ENCODE measurements at regions not wholly inside any gene's neighbourhood (a gene's known extent, or its start where the extent isn't known, plus 50 kb on each side); places are given as distances from the start of the nearest gene placed in this dataset.

GRCh38 chr2:59746291-59746690 lies 807.2 kb downstream of the BCL11A start:
- TF ChIP-seq, protein P1, sequence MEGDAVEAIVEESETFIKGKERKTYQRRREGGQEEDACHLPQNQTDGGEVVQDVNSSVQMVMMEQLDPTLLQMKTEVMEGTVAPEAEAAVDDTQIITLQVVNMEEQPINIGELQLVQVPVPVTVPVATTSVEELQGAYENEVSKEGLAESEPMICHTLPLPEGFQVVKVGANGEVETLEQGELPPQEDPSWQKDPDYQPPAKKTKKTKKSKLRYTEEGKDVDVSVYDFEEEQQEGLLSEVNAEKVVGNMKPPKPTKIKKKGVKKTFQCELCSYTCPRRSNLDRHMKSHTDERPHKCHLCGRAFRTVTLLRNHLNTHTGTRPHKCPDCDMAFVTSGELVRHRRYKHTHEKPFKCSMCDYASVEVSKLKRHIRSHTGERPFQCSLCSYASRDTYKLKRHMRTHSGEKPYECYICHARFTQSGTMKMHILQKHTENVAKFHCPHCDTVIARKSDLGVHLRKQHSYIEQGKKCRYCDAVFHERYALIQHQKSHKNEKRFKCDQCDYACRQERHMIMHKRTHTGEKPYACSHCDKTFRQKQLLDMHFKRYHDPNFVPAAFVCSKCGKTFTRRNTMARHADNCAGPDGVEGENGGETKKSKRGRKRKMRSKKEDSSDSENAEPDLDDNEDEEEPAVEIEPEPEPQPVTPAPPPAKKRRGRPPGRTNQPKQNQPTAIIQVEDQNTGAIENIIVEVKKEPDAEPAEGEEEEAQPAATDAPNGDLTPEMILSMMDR (IDR thresholded peaks at IDR 0.05; ENCODE audit: low read depth, low read length): no peak
- Histone ChIP-seq H3K27ac (no peak overlapping the region), H3K36me3 (no peaks in the 10 kb centered on the region), H3K4me3 (ENCODE audit: low read depth, low read length) (no peak overlapping the region), H3K9me3 (ENCODE audit: severe bottlenecking) (no peaks in the 10 kb centered on the region), H3K27me3 (ENCODE audit: insufficient read depth, low read depth, severe bottlenecking) (no peaks in the 10 kb centered on the region)
- no peak for DNase-seq

DNA sequence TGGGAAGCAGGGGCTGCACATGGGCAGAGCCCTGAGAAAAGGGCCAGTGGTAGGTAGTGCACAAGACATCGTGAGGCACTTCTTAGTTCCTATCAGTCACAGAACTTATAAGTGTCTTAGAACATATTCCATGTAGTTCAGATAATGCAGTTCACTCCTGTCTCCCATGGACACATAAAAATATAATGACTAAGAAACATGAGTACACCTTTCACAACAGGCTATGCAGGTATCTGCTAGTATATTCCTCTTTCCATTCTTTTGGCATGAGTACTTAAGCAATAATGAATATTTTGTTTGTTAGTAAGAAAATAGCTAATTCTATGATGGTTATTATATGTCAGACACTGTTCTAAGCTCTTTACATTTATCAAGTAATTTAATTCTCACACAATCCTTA lies 808.4 kb downstream of the BCL11A start:
- H3K27me3 ChIP-seq (ENCODE audit: insufficient read depth, low read depth, severe bottlenecking): no peaks in the 10 kb centered on the region
- no peaks in the 10 kb centered on the region for H3K36me3 ChIP-seq
- H3K4me3 ChIP-seq (ENCODE audit: low read depth, low read length): no peak overlapping the region
- no peak for DNase-seq
- TF ChIP-seq, protein P1 (IDR thresholded peaks at IDR 0.05; ENCODE audit: low read depth, low read length): no peak
- H3K27ac ChIP-seq: no peak overlapping the region
- no peaks in the 10 kb centered on the region for H3K9me3 ChIP-seq (ENCODE audit: severe bottlenecking)

DNA sequence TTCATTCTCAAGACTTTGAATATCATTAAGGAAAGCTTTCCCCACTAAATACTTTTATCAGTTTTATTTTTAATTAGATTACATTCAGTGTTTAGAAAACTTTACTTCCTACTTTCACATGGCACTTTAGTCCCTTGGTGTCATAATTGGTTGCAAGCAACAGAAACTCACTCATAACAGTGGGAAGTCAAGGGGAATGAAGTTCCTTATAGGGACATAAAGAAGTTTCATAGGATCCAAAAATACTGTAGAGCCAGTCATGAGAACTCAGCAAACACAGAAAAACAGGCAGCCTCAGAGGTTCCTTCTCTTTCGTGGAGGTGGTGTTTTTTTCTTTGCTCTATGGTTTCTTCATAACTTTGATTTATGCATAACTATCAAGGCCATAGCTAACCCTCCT lies 809.0 kb downstream of the BCL11A start:
- H3K4me3 ChIP-seq (ENCODE audit: low read depth, low read length): no peak overlapping the region
- H3K27me3 ChIP-seq (ENCODE audit: insufficient read depth, low read depth, severe bottlenecking): no peaks in the 10 kb centered on the region
- H3K9me3 ChIP-seq (ENCODE audit: severe bottlenecking): no peaks in the 10 kb centered on the region
- no peak for DNase-seq
- TF ChIP-seq, protein P1 (IDR thresholded peaks at IDR 0.05; ENCODE audit: low read depth, low read length): no peak
- no peaks in the 10 kb centered on the region for H3K36me3 ChIP-seq
- H3K27ac ChIP-seq: no peak overlapping the region

- no peak for DNase-seq
- no peaks in the 10 kb centered on the region for H3K9me3 ChIP-seq (ENCODE audit: severe bottlenecking)
Observed at GRCh38 chr2:59741840-59742239, 811.6 kb downstream of the BCL11A start.

GRCh38 chr2:59739166-59739565 lies 814.3 kb downstream of the BCL11A start:
- H3K27ac ChIP-seq: no peak overlapping the region
- no peaks in the 10 kb centered on the region for H3K9me3 ChIP-seq (ENCODE audit: severe bottlenecking)
- no peak for DNase-seq
- TF ChIP-seq, protein P1 (IDR thresholded peaks at IDR 0.05; ENCODE audit: low read depth, low read length): no peak
- no peaks in the 10 kb centered on the region for H3K36me3 ChIP-seq
- H3K4me3 ChIP-seq (ENCODE audit: low read depth, low read length): no peak overlapping the region
- H3K27me3 ChIP-seq (ENCODE audit: insufficient read depth, low read depth, severe bottlenecking): no peaks in the 10 kb centered on the region

More at GRCh38 chr2:59741840-59742239, 811.6 kb downstream of the BCL11A start:
- TF ChIP-seq, protein P1 (IDR thresholded peaks at IDR 0.05; ENCODE audit: low read depth, low read length): no peak
- H3K27me3 ChIP-seq (ENCODE audit: insufficient read depth, low read depth, severe bottlenecking): no peaks in the 10 kb centered on the region
- no peak overlapping the region for H3K27ac ChIP-seq
- H3K4me3 ChIP-seq (ENCODE audit: low read depth, low read length): no peak overlapping the region
- no peaks in the 10 kb centered on the region for H3K36me3 ChIP-seq

- no peak for DNase-seq
- TF ChIP-seq, protein P1 (IDR thresholded peaks at IDR 0.05; ENCODE audit: low read depth, low read length): no peak
- Histone ChIP-seq H3K36me3 (no peaks in the 10 kb centered on the region), H3K4me3 (ENCODE audit: low read depth, low read length) (no peak overlapping the region), H3K27me3 (ENCODE audit: insufficient read depth, low read depth, severe bottlenecking) (no peaks in the 10 kb centered on the region), H3K27ac (no peak overlapping the region), H3K9me3 (ENCODE audit: severe bottlenecking) (no peaks in the 10 kb centered on the region)
Observed at GRCh38 chr2:59737299-59737698, 816.2 kb downstream of the BCL11A start.

All from WERI-Rb-1 (cell line).